ENCODE measurements at regions not wholly inside any gene's neighbourhood (a gene's known extent, or its start where the extent isn't known, plus 50 kb on each side); places are given as distances from the start of the nearest gene placed in this dataset.

DNA sequence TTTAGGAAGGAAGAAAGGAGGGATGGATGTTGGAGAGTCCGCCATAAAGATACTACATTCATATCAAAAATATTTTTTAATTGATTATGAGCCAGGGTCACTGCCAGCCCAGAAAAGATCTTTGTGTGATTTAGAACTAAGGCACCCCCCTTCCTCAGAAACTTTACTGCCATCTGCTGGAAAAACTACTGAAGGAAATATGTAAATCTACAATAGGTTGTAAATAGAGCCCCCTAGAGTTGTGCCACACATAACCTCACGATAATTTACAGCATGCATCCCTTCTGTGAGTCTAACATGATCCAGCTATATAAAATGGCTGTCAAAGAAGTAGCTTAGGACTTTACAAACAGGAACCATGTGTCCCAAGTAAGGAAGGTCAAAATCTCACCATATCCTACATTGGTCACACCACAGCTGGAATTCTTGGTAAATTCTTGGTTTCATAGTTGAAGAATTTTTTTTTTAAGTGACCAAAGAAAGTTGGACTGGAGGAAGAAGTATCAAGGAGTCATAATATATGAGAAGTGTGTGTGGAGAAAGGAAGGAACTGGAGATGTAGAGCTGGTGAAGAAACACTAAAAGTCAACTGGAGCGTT is 152.5 kb downstream of the CYP26B1 start:
- POLR2A ChIA-PET, result no interaction called here
- CTCF ChIA-PET, result no interaction called here
- no peak for DNase-seq (ENCODE audit: extremely low spot score)
- TF ChIP-seq ARNT (IDR thresholded peaks at IDR 0.05) (no peak), ELF4 (IDR thresholded peaks at IDR 0.05) (no peak), CTBP1 (IDR thresholded peaks at IDR 0.05; ENCODE audit: borderline replicate concordance) (no peak), NFRKB (IDR thresholded peaks at IDR 0.05) (no peak)

DNA sequence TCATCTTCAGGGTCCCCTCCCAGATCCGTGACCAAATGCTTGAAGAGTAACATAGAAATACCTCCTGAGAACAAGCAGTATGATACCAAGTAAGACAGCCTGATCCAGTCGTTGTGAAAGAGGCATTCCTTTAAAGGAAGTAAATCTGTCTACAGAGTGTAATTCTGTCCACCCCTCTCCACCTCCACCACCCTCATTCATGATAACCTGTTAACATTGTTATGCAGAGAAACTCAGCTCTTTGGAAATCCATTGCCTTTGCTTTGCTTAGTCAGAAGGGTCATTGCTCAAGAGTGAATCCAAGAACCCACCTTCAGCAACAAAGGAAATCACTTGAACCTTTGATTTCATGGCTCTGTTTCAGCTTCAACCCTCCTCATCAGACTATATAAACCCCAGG is 155.6 kb downstream of the CYP26B1 start:
- no peak for TF ChIP-seq CTBP1 (IDR thresholded peaks at IDR 0.05; ENCODE audit: borderline replicate concordance)
- TF ChIP-seq L3MBTL2 (conservative IDR thresholded peaks at IDR 0.05), result no peak
- TF ChIP-seq, protein P1, sequence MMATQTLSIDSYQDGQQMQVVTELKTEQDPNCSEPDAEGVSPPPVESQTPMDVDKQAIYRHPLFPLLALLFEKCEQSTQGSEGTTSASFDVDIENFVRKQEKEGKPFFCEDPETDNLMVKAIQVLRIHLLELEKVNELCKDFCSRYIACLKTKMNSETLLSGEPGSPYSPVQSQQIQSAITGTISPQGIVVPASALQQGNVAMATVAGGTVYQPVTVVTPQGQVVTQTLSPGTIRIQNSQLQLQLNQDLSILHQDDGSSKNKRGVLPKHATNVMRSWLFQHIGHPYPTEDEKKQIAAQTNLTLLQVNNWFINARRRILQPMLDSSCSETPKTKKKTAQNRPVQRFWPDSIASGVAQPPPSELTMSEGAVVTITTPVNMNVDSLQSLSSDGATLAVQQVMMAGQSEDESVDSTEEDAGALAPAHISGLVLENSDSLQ (IDR thresholded peaks at IDR 0.05), result no peak
- TF ChIP-seq BHLHE40 (IDR thresholded peaks at IDR 0.05; ENCODE audit: borderline replicate concordance), result no peak
- TF ChIP-seq LEF1 (IDR thresholded peaks at IDR 0.05; ENCODE audit: borderline replicate concordance), result no peak
- TF ChIP-seq TARDBP (IDR thresholded peaks at IDR 0.05), result no peak
- no peak for TF ChIP-seq ELF4 (IDR thresholded peaks at IDR 0.05)
- no peak for TF ChIP-seq NFRKB (IDR thresholded peaks at IDR 0.05)
- TF ChIP-seq ZNF384 (IDR thresholded peaks at IDR 0.05), result no peak
- no peak for TF ChIP-seq FOXK2 (IDR thresholded peaks at IDR 0.05)
- TF ChIP-seq SUZ12 (IDR thresholded peaks at IDR 0.05), result no peak
- TF ChIP-seq HDGF (IDR thresholded peaks at IDR 0.05; ENCODE audit: borderline replicate concordance), result no peak
- TF ChIP-seq FOXM1 (IDR thresholded peaks at IDR 0.05; ENCODE audit: borderline replicate concordance), result no peak
- TF ChIP-seq SP1 (IDR thresholded peaks at IDR 0.05), result no peak
- TF ChIP-seq ARNT (IDR thresholded peaks at IDR 0.05), result no peak
- no peak for TF ChIP-seq FOXA1 (IDR thresholded peaks at IDR 0.05)
- no peak for DNase-seq (ENCODE audit: extremely low spot score)
- POLR2A ChIA-PET, result no interaction called here
- CTCF ChIA-PET, result no interaction called here

DNA sequence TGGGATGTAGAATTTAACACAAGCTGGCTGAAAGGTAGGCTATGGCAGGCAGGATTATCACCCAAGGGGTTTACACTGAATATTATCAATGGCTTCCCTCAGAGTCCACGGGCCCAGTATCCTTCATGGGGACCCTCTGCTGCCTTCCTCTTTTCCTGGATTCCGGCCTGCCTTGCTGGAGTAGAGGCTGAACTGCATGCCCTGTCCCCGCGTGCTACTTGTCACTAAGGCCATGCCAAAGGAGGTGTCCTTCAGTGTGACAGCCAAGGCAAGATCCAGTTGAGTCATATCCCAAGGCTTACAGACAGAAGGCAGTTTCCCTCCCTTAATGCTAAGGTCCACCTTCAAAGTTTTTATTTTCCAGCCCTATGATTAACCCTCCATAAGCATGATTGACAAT is 156.3 kb downstream of the CYP26B1 start:
- ChIA-PET CTCF (no interaction called here), POLR2A (no interaction called here)
- DNase-seq (ENCODE audit: extremely low spot score), result no peak
- no peak for TF ChIP-seq FOXM1 (IDR thresholded peaks at IDR 0.05; ENCODE audit: borderline replicate concordance)
- TF ChIP-seq ZNF384 (IDR thresholded peaks at IDR 0.05), result no peak
- TF ChIP-seq CTBP1 (IDR thresholded peaks at IDR 0.05; ENCODE audit: borderline replicate concordance), result no peak
- TF ChIP-seq BHLHE40 (IDR thresholded peaks at IDR 0.05; ENCODE audit: borderline replicate concordance), result no peak
- no peak for TF ChIP-seq FOXA1 (IDR thresholded peaks at IDR 0.05)
- no peak for TF ChIP-seq TARDBP (IDR thresholded peaks at IDR 0.05)
- no peak for TF ChIP-seq NFRKB (IDR thresholded peaks at IDR 0.05)
- TF ChIP-seq ARNT (IDR thresholded peaks at IDR 0.05), result no peak
- TF ChIP-seq SP1 (IDR thresholded peaks at IDR 0.05), result no peak
- no peak for TF ChIP-seq SUZ12 (IDR thresholded peaks at IDR 0.05)
- no peak for TF ChIP-seq HDGF (IDR thresholded peaks at IDR 0.05; ENCODE audit: borderline replicate concordance)
- TF ChIP-seq LEF1 (IDR thresholded peaks at IDR 0.05; ENCODE audit: borderline replicate concordance), result no peak
- no peak for TF ChIP-seq ELF4 (IDR thresholded peaks at IDR 0.05)
- TF ChIP-seq FOXK2 (IDR thresholded peaks at IDR 0.05), result no peak
- TF ChIP-seq, protein P1 (IDR thresholded peaks at IDR 0.05), result no peak

DNA sequence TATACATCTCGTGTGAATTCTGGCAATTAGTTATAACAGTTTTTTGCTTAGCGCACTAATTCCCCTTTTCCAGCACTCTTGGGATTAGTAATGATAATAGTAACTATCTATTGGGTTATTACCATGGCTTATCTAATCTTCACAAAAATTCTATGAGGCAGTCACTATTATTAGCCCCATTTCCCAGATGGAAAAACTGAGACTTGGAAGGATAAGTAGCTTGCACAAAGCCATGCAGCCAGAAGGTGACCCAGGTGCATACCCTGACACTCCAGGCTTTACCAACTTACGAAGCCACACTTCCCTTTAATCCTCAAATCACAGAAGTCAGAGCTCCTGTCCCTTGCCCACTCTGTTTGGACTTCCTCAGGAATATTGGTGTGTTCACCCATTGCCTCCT is 156.8 kb downstream of the CYP26B1 start:
- ChIA-PET CTCF (no interaction called here), POLR2A (no interaction called here)
- DNase-seq (ENCODE audit: extremely low spot score), result no peak
- TF ChIP-seq ELF4 (IDR thresholded peaks at IDR 0.05) (no peak), ARNT (IDR thresholded peaks at IDR 0.05) (no peak), FOXA1 (IDR thresholded peaks at IDR 0.05) (no peak), CTBP1 (IDR thresholded peaks at IDR 0.05; ENCODE audit: borderline replicate concordance) (no peak), ZNF384 (IDR thresholded peaks at IDR 0.05) (no peak), SUZ12 (IDR thresholded peaks at IDR 0.05) (no peak)

DNA sequence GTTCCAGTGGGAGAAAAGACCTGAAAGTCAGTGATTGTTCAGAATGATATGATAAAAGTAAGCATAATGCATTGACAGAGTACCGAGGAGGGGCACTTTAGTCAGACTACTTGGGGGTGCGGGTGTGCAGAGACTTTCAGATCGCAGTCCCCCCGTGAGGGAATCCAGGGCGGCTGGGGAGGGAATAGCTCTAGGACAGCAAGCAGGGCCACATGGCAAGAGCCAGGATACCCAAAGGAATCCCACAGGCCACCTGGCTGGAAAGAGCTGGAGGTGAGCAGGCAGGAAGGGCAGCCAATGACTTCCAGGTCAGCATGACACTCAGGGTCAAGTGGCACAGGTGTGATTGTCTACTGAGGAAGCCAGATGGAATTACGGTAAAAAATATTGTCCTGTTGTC is 157.5 kb downstream of the CYP26B1 start:
- DNase-seq (ENCODE audit: extremely low spot score), result no peak
- POLR2A ChIA-PET, result no interaction called here
- TF ChIP-seq SP1 (IDR thresholded peaks at IDR 0.05), result no peak
- no peak for TF ChIP-seq ARNT (IDR thresholded peaks at IDR 0.05)
- TF ChIP-seq FOXK2 (IDR thresholded peaks at IDR 0.05), result no peak
- no peak for TF ChIP-seq HDGF (IDR thresholded peaks at IDR 0.05; ENCODE audit: borderline replicate concordance)
- no peak for TF ChIP-seq LEF1 (IDR thresholded peaks at IDR 0.05; ENCODE audit: borderline replicate concordance)
- TF ChIP-seq SUZ12 (IDR thresholded peaks at IDR 0.05), result no peak
- TF ChIP-seq ZNF384 (IDR thresholded peaks at IDR 0.05), result no peak
- TF ChIP-seq CTBP1 (IDR thresholded peaks at IDR 0.05; ENCODE audit: borderline replicate concordance), result no peak
- CTCF ChIA-PET, result interaction anchor here (1.0 kb wide), 1 partner anchor 66 kb away, joined by 3 read pairs; no protein-coding TSS in a partner anchor

DNA sequence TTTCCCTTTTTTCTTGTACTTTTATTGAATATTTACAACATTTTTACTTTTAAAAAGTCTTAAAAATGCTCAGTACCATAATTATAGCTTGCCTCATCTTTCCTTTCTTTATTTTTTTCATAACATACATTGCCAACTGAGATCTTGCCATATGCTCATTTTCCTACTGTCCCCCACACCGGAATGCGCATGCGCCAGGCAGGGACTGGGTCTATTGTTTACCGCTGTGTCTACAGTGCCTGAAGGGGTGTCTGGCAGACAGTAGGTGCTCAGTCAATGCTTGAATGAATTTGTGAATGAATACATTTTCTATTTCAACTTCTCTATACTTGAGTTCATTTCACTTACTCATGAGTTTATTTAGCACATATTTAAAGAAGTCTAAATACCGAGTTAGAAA is 158.0 kb downstream of the CYP26B1 start:
- DNase-seq (ENCODE audit: extremely low spot score), result no peak
- ChIA-PET POLR2A (no interaction called here), CTCF (interaction anchor here (1.0 kb wide), 1 partner anchor 65 kb away, joined by 3 read pairs; no protein-coding TSS in a partner anchor)
- TF ChIP-seq BHLHE40 (IDR thresholded peaks at IDR 0.05; ENCODE audit: borderline replicate concordance) (no peak), L3MBTL2 (conservative IDR thresholded peaks at IDR 0.05) (no peak), CTBP1 (IDR thresholded peaks at IDR 0.05; ENCODE audit: borderline replicate concordance) (no peak), HDGF (IDR thresholded peaks at IDR 0.05; ENCODE audit: borderline replicate concordance) (no peak), FOXA1 (IDR thresholded peaks at IDR 0.05) (no peak), SUZ12 (IDR thresholded peaks at IDR 0.05) (no peak), ELF4 (IDR thresholded peaks at IDR 0.05) (no peak), ZNF384 (IDR thresholded peaks at IDR 0.05) (no peak), TARDBP (IDR thresholded peaks at IDR 0.05) (no peak), SP1 (IDR thresholded peaks at IDR 0.05) (no peak), NFRKB (IDR thresholded peaks at IDR 0.05) (no peak), ARNT (IDR thresholded peaks at IDR 0.05) (no peak)
- TF ChIP-seq, protein P1 (IDR thresholded peaks at IDR 0.05), result no peak

All from HEK293T (cell line).